Muscle of leg (tissue), 3 donors: ENCODE measurements at regions not wholly inside any gene's neighbourhood (a gene's known extent, or its start where the extent isn't known, plus 50 kb on each side); places are given as distances from the start of the nearest gene placed in this dataset.

Source experiments
- DNase-seq: peaks from one replicate; pipeline ENCODE4 v3.0.0; 2013
- H3K27ac ChIP-seq: one replicate; pipeline ENCODE4 v1.5.1; 2013; ENCODE audit warnings: mild to moderate bottlenecking, low read length, control low read depth
- H3K27me3 ChIP-seq: one replicate; pipeline ENCODE4 v1.6.1; 2013; ENCODE audit warnings: low read length; ENCODE audit not compliant: control insufficient read depth, insufficient read depth
- H3K36me3 ChIP-seq: one replicate; pipeline ENCODE4 v1.6.1; 2013; ENCODE audit warnings: low read length; ENCODE audit not compliant: control insufficient read depth, insufficient read depth
- H3K4me1 ChIP-seq: one replicate; pipeline ENCODE4 v1.6.1; 2013; ENCODE audit warnings: low read length; ENCODE audit not compliant: control insufficient read depth, insufficient read depth
- H3K4me3 ChIP-seq: one replicate; pipeline ENCODE4 v1.5.1; 2013; ENCODE audit warnings: low read length, control low read depth
- H3K9me3 ChIP-seq: replicated peaks from 2 replicates; pipeline ENCODE4 v1.6.1; 2013; ENCODE audit warnings: low read depth, low read length; ENCODE audit not compliant: control insufficient read depth
- WGBS: methylation state at CpG from one replicate; pipeline ENCODE4 v1.1.5; 2013; ENCODE audit warnings: missing lambda C conversion rate; ENCODE audit not compliant: insufficient coverage; 5-methylcytosine and 5-hydroxymethylcytosine counted together

DNA sequence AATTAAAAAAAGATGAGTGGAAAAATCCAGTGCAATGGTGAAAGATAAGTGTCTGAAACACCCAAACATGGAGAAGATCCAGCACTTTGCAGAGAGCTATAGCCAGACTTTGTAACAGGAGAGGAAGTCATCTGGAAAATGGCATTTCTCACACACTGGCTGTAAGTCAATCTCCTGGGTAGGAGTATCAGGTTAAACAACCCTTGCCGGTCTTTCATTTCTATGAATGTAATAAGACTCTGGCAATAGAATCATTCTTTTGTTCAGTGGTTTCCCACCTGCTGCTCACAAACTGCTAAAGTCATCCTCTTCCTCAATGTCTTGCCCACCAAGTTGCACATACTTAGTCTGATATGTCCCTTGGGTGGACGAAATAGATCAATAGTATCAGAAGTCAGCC is 94.0 kb upstream of the ATP8A1 start:
- DNase-seq = peak; percentile 2
- Histone ChIP-seq H3K27me3 (no peaks in the 10 kb centered on the region), H3K27ac (no peak overlapping the region), H3K4me1 (no peaks in the 10 kb centered on the region), H3K4me3 (no peak overlapping the region), H3K36me3 (no peaks in the 10 kb centered on the region), H3K9me3 (no peaks in the 10 kb centered on the region)
- no CpG with 5 or more reads among the region's 2 CpGs for WGBS

DNA sequence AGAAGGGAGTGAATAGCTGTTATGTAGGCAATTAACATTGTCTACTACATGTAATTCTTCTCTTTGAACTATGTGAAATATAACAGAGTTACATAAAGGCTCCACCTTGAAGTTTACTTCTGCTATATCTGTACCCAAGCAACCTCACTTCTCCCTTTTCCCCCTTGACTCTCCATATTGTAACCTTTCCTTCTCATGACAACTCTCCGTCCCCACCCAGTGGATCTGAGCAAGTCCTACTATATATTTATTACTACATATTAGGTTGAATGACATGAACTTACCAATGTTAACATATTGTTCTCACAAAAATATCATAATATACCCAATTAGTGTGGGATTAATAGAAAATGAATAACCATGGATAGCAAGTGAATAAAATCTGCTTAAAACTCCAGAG is 93.2 kb upstream of the ATP8A1 start:
- no CpG with 5 or more reads among the region's 1 CpG for WGBS
- DNase-seq = peak; percentile 9
- no peaks in the 10 kb centered on the region for H3K4me1 ChIP-seq
- no peaks in the 10 kb centered on the region for H3K27me3 ChIP-seq
- H3K9me3 ChIP-seq = no peaks in the 10 kb centered on the region
- no peak overlapping the region for H3K27ac ChIP-seq
- H3K36me3 ChIP-seq = no peaks in the 10 kb centered on the region
- no peak overlapping the region for H3K4me3 ChIP-seq

- DNase-seq = no peak
- Histone ChIP-seq H3K27me3 (no peaks in the 10 kb centered on the region), H3K4me1 (no peaks in the 10 kb centered on the region), H3K4me3 (no peak overlapping the region), H3K9me3 (peaks cover 2% of the 10 kb centered on the region), H3K36me3 (no peaks in the 10 kb centered on the region), H3K27ac (no peak overlapping the region)
- 100% methylated on average over 1 of the region's 2 CpGs for WGBS
Observed at GRCh38 chr4:42747971-42748370, 91.1 kb upstream of the ATP8A1 start.

DNA sequence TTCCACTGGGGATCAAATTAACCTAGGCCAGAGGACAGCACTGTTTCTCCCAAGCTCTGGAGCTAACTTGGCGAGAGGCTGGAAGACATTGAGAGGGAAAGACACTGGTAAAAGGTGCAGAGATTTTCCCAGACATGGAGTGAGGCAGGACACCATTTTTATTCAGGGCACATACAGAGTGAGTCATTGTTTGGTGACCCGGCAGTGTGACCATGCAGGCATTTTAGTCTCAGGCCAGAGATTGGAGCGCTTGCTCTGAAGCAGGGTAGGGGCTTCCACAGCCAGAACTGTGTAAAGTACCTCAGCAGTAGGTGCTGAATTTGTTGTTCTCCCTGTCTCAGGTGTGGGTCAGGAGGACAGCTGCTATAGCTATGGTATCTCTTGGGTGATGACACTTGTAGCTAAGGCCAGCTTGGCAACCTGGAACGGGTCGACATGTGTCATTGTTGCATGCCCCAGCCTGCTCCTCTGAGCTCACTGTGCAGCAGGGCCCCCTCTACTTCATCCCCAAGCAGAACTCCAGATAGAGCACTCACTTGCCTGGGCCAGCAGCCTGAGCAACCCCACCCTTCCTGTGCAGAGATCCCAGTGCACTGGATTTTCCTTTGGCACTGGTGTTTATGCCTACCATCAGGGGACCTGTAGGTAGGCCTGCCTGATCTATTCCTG is 79.8 kb upstream of the ATP8A1 start:
- no peak overlapping the region for H3K4me3 ChIP-seq
- 96% methylated on average over 4 of the region's 5 CpGs for WGBS
- no peaks in the 10 kb centered on the region for H3K36me3 ChIP-seq
- DNase-seq = no peak
- H3K27me3 ChIP-seq = no peaks in the 10 kb centered on the region
- H3K9me3 ChIP-seq = peaks cover 4% of the 10 kb centered on the region
- H3K4me1 ChIP-seq = no peaks in the 10 kb centered on the region
- H3K27ac ChIP-seq = no peak overlapping the region

DNA sequence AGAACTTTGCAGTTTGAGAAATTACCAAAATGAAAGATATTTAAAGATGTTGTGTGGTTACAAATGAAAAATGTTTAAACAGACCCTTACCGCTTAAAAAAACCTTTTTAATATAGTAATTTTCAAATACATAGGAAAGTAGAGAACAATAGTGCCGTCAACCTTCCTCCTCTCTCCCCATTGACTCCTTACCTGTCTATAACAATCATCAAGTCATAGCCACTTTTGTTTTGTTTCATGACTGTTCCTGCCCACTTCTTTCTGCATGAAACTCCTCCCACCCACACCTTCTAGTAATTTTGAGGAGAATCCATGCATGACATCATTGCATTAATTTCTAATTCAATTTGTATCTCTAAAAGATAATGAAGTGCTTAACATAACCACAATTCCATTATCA is 76.5 kb upstream of the ATP8A1 start:
- Histone ChIP-seq H3K4me3 (no peak overlapping the region), H3K9me3 (no peaks in the 10 kb centered on the region), H3K27me3 (no peaks in the 10 kb centered on the region), H3K4me1 (no peaks in the 10 kb centered on the region), H3K36me3 (no peaks in the 10 kb centered on the region), H3K27ac (no peak overlapping the region)
- no CpG with 5 or more reads among the region's 2 CpGs for WGBS
- DNase-seq = no peak

DNA sequence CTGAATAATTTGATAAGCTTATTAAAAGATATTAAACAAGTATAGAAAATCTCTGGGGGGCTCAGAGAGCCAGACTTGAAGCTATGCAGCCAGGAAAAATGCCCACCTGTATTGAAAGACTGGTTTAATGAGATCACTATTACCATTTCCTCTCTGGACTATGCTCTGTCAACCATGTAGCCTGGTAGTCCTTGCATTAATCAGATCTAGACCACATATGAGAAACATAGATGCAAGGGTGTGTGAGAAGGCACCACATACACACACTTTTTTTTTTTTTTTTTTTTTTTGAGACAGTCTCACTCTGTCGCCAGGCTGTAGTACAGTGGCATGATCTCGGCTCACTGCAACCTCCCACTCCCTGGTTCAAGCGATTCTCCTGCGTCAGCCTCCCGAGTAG is 75.9 kb upstream of the ATP8A1 start:
- Histone ChIP-seq H3K27ac (no peak overlapping the region), H3K27me3 (no peaks in the 10 kb centered on the region), H3K9me3 (no peaks in the 10 kb centered on the region), H3K36me3 (no peaks in the 10 kb centered on the region), H3K4me3 (no peak overlapping the region), H3K4me1 (no peaks in the 10 kb centered on the region)
- 84% methylated on average over 3 of the region's 5 CpGs for WGBS
- no peak for DNase-seq

DNA sequence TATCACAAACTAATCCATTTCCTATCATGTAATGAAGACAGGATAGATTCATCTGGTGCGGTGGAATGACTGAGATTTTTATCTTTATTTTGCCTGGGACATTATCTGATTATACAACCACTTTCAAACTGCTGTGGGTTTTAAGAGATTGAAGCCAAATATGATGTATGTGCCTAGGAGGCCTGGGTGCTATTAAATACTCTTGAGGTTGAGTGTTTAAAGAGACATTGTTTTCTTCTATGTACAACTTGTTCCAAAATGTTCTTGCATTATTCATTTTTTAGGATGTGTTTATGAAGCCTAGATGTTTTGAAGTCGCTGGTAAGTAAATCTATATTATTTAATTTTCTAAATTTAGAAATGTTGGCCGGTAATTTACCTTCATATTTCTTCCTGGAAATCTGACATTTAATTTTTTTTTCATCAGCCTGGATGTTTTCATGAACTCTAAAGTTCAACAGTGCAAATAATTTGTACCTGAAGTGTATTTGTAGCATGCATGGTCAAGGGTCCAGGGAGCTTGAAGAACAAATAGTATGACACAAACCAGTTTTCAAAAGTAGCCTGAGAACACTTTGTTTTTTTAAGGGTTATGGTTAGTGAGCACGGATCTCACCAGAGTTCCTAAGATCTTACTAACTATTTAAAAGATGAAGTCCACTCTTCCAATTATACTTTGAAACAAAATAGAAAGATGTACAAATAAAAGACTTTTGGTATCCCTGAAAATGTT is 72.8 kb upstream of the ATP8A1 start:
- Histone ChIP-seq H3K36me3 (no peaks in the 10 kb centered on the region), H3K27ac (no peak overlapping the region), H3K27me3 (no peaks in the 10 kb centered on the region), H3K9me3 (no peaks in the 10 kb centered on the region), H3K4me3 (no peak overlapping the region), H3K4me1 (no peaks in the 10 kb centered on the region)
- WGBS = no CpG with 5 or more reads among the region's 4 CpGs
- DNase-seq = no peak

GRCh38 chr4:42724451-42724850 is 67.5 kb upstream of the ATP8A1 start:
- no peak overlapping the region for H3K4me3 ChIP-seq
- no peaks in the 10 kb centered on the region for H3K27me3 ChIP-seq
- H3K36me3 ChIP-seq = no peaks in the 10 kb centered on the region
- H3K9me3 ChIP-seq = no peaks in the 10 kb centered on the region
- 86% methylated on average over 1 of the region's 3 CpGs for WGBS
- DNase-seq = no peak
- H3K4me1 ChIP-seq = no peaks in the 10 kb centered on the region
- no peak overlapping the region for H3K27ac ChIP-seq

- no peak overlapping the region for H3K4me3 ChIP-seq
- no peaks in the 10 kb centered on the region for H3K9me3 ChIP-seq
- DNase-seq = no peak
- H3K4me1 ChIP-seq = no peaks in the 10 kb centered on the region
- WGBS = no CpG with 5 or more reads among the region's 1 CpG
- H3K36me3 ChIP-seq = no peaks in the 10 kb centered on the region
- no peak overlapping the region for H3K27ac ChIP-seq
- no peaks in the 10 kb centered on the region for H3K27me3 ChIP-seq
Observed at GRCh38 chr4:42720533-42720932, 63.6 kb upstream of the ATP8A1 start.

- peak; percentile 4 for DNase-seq
- no peak overlapping the region for H3K4me3 ChIP-seq
- no peak overlapping the region for H3K27ac ChIP-seq
- no peaks in the 10 kb centered on the region for H3K27me3 ChIP-seq
- no CpG with 5 or more reads among the region's 1 CpG for WGBS
- H3K36me3 ChIP-seq = no peaks in the 10 kb centered on the region
- H3K4me1 ChIP-seq = no peaks in the 10 kb centered on the region
- H3K9me3 ChIP-seq = no peaks in the 10 kb centered on the region
Observed at GRCh38 chr4:42719257-42719656, 62.4 kb upstream of the ATP8A1 start.
